ENCODE measurements at regions not wholly inside any gene's neighbourhood (a gene's known extent, or its start where the extent isn't known, plus 50 kb on each side); places are given as distances from the start of the nearest gene placed in this dataset.
A peak's percentile ranks its signal among the peaks of the same experiment; 100 is the strongest.
"Not testable (repeated sequence)": the region's sequence is repeated elsewhere in the genome, so short reads cannot be mapped to it uniquely, and the experiment has no call there.

- H3K36me3 ChIP-seq; H3K4me3 ChIP-seq; H3K27ac ChIP-seq; H3K9me3 ChIP-seq; H3K4me1 ChIP-seq; H3K27me3 ChIP-seq; intact Hi-C loops (cut with DNase I): not testable (repeated sequence)
- DNase-seq: peak; percentile 4
- 93 to 94% methylated on average over 9 of the region's 20 CpGs for WGBS, 2 donors
Observed at GRCh38 chr19:200203-200602, 91.0 kb downstream of the PLPP2 start.
